SH-SY5Y (cell line): ENCODE measurements at regions not wholly inside any gene's neighbourhood (a gene's known extent, or its start where the extent isn't known, plus 50 kb on each side); places are given as distances from the start of the nearest gene placed in this dataset.

Source experiments
- GATA2 ChIP-seq: IDR thresholded peaks from 2 replicates; pipeline ENCODE4 v1.6.1; 2011; ENCODE audit warnings: mild to moderate bottlenecking, low read depth, low read length
- GATA3 ChIP-seq: IDR thresholded peaks from 2 replicates; pipeline ENCODE4 v1.6.1; 2011; ENCODE audit warnings: low read depth, mild to moderate bottlenecking, low read length, moderate library complexity

DNA sequence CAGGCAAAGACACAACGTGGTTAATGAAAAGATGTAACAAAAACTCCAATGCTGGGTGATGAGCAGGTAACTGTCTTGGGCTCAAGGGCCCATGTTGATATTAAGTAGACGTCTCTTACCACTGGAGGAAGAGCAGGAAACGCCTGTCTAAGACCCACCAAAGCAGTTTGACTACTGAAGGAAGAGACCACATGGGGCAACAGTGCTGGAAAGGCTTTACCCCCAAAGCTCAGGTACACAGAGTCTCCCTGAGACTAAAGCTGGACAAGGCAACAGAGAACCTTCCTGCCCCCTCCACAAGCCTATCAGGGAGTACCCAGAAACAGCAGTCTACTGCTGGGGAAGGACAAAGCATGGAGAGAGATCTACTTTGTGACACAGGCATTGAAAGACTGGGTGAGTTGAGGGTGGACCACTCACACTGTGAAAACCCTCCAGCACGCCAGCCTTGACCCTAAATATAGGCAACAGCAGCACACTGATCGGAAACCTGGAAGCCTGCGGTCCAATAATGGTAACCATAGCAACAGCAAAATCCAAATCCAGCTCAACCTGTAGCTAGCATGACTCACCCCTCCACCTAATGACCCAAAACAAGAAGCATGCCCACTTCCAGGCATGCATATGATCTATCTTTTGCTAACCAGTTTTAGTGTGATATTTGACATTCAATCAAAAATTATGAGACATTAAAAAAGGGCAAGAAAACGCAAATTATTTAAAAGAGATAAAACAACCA is 270.5 kb upstream of the SDK2 start:
- TF ChIP-seq GATA2 = no peak
- TF ChIP-seq GATA3 = no peak
